ENCODE measurements at regions not wholly inside any gene's neighbourhood (a gene's known extent, or its start where the extent isn't known, plus 50 kb on each side); places are given as distances from the start of the nearest gene placed in this dataset.

DNA sequence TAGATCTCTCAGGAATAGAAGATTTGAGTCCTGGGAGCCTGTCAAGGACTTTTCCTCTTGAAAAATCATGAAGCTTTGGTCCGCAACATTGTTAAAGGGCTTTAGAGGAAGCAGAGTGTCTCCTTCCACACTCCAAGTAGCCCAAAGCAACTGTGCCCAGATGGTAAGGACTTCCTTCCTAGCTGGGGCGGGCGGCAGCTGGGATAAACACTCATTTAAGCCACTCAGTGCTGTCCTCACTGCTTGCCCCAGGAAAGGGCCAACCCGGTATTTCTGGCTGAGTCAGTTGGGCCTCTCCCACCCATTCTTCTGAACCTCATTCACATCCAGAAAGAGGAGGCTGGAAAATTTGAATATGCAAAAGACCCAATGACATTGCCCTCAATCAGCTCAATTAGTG, 144.3 kb downstream of the CHIC2 start:
- TF ChIP-seq, protein P1, sequence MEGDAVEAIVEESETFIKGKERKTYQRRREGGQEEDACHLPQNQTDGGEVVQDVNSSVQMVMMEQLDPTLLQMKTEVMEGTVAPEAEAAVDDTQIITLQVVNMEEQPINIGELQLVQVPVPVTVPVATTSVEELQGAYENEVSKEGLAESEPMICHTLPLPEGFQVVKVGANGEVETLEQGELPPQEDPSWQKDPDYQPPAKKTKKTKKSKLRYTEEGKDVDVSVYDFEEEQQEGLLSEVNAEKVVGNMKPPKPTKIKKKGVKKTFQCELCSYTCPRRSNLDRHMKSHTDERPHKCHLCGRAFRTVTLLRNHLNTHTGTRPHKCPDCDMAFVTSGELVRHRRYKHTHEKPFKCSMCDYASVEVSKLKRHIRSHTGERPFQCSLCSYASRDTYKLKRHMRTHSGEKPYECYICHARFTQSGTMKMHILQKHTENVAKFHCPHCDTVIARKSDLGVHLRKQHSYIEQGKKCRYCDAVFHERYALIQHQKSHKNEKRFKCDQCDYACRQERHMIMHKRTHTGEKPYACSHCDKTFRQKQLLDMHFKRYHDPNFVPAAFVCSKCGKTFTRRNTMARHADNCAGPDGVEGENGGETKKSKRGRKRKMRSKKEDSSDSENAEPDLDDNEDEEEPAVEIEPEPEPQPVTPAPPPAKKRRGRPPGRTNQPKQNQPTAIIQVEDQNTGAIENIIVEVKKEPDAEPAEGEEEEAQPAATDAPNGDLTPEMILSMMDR (IDR thresholded peaks at IDR 0.05; ENCODE audit: insufficient read depth, low read length) = no peak
- TF ChIP-seq POLR2AphosphoS5 (IDR thresholded peaks at IDR 0.05; ENCODE audit: low read depth) (no peak), GABPA (IDR thresholded peaks at IDR 0.05; ENCODE audit: low read depth) (no peak), SPI1 (IDR thresholded peaks at IDR 0.05; ENCODE audit: borderline replicate concordance, low read depth) (no peak)
- TF ChIP-seq, protein P2, sequence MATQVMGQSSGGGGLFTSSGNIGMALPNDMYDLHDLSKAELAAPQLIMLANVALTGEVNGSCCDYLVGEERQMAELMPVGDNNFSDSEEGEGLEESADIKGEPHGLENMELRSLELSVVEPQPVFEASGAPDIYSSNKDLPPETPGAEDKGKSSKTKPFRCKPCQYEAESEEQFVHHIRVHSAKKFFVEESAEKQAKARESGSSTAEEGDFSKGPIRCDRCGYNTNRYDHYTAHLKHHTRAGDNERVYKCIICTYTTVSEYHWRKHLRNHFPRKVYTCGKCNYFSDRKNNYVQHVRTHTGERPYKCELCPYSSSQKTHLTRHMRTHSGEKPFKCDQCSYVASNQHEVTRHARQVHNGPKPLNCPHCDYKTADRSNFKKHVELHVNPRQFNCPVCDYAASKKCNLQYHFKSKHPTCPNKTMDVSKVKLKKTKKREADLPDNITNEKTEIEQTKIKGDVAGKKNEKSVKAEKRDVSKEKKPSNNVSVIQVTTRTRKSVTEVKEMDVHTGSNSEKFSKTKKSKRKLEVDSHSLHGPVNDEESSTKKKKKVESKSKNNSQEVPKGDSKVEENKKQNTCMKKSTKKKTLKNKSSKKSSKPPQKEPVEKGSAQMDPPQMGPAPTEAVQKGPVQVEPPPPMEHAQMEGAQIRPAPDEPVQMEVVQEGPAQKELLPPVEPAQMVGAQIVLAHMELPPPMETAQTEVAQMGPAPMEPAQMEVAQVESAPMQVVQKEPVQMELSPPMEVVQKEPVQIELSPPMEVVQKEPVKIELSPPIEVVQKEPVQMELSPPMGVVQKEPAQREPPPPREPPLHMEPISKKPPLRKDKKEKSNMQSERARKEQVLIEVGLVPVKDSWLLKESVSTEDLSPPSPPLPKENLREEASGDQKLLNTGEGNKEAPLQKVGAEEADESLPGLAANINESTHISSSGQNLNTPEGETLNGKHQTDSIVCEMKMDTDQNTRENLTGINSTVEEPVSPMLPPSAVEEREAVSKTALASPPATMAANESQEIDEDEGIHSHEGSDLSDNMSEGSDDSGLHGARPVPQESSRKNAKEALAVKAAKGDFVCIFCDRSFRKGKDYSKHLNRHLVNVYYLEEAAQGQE (IDR thresholded peaks at IDR 0.05; ENCODE audit: insufficient replicate concordance, low read depth) = no peak
- Histone ChIP-seq H3K27ac (replicated peaks) (no peak overlapping the region), H3K4me3 (replicated peaks; ENCODE audit: insufficient read depth, low read length) (no peak overlapping the region), H3K27me3 (ENCODE audit: insufficient read depth, poor library complexity, severe bottlenecking) (peaks cover 3% of the 10 kb centered on the region)
- no peak for DNase-seq (ENCODE audit: low read depth in 1 of 2, low spot score in 1 of 2)

DNA sequence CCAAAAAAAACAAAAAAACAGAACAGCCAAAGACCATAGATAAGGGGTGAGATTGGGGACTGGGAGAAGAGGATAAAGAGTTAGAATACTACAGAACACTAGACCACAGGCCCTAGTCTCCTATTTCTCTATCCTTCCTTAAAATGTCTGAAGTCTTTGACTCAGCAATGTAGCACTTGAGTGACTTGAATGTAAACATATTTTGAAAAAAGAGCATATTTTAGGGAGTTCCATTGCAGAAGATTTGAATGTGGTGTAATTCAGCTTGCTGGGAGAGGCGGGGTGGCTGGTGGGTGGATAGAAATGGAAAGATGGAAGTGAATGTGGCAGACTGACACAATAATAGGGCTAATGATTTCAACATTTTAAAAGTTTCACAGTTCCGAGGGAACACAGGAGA, 144.9 kb downstream of the CHIC2 start:
- peak in 1 of 2 experiments; percentile 35 for DNase-seq (ENCODE audit: low read depth in 1 of 2, low spot score in 1 of 2)

DNA sequence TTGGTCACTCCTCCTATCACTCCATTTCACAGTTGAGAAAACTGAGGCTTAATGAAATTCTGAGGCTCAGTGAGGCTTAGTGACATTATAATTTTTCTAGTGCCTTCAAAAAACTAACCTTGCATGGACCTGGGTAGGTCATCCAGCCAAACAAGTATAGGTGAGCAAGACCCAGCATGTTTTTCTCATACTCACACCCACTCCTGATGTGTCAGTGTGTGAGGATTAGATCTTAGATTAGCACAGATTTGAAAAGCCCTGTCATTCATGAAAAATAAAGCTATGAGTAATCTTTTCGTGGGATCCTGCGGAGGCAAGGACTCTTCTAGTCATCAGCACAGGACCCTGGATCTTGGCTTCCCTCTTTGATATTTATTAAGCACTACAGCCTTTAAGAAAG, 146.7 kb downstream of the CHIC2 start:
- H3K4me3 ChIP-seq (replicated peaks; ENCODE audit: insufficient read depth, low read length) = no peak overlapping the region
- DNase-seq (ENCODE audit: low read depth in 1 of 2, low spot score in 1 of 2) = no peak
- H3K27ac ChIP-seq (replicated peaks) = no peak overlapping the region
- peaks cover 6% of the 10 kb centered on the region for H3K27me3 ChIP-seq (ENCODE audit: insufficient read depth, poor library complexity, severe bottlenecking)
- TF ChIP-seq, protein P2 (IDR thresholded peaks at IDR 0.05; ENCODE audit: insufficient replicate concordance, low read depth) = no peak
- TF ChIP-seq, protein P1 (IDR thresholded peaks at IDR 0.05; ENCODE audit: insufficient read depth, low read length) = no peak
- TF ChIP-seq SPI1 (IDR thresholded peaks at IDR 0.05; ENCODE audit: borderline replicate concordance, low read depth) = no peak
- TF ChIP-seq POLR2AphosphoS5 (IDR thresholded peaks at IDR 0.05; ENCODE audit: low read depth) = no peak
- TF ChIP-seq GABPA (IDR thresholded peaks at IDR 0.05; ENCODE audit: low read depth) = no peak

More for the DNA sequence above, 144.9 kb downstream of the CHIC2 start:
- H3K27me3 ChIP-seq (ENCODE audit: insufficient read depth, poor library complexity, severe bottlenecking) = peaks cover 3% of the 10 kb centered on the region
- TF ChIP-seq POLR2AphosphoS5 (IDR thresholded peaks at IDR 0.05; ENCODE audit: low read depth) (no peak), GABPA (IDR thresholded peaks at IDR 0.05; ENCODE audit: low read depth) (no peak), SPI1 (IDR thresholded peaks at IDR 0.05; ENCODE audit: borderline replicate concordance, low read depth) (no peak)
- TF ChIP-seq, protein P1 (IDR thresholded peaks at IDR 0.05; ENCODE audit: insufficient read depth, low read length) = no peak
- TF ChIP-seq, protein P2 (IDR thresholded peaks at IDR 0.05; ENCODE audit: insufficient replicate concordance, low read depth) = no peak
- H3K27ac ChIP-seq (replicated peaks) = no peak overlapping the region
- H3K4me3 ChIP-seq (replicated peaks; ENCODE audit: insufficient read depth, low read length) = no peak overlapping the region
